PC-3 (cell line): ENCODE measurements at regions not wholly inside any gene's neighbourhood (a gene's known extent, or its start where the extent isn't known, plus 50 kb on each side); places are given as distances from the start of the nearest gene placed in this dataset.

Experiments used
- ATAC-seq: fragments of 200-7000 bp; cut with Tn5 transposase; 2 replicates; pipeline ENCODE4 v1.9.1; 2020; ENCODE audit warnings: mild to moderate bottlenecking, moderate library complexity
- BruUV-seq: library from RNA; stranded (reverse); fragments of 400-500 nt; replicated peaks from 2 replicates; lab custom pipeline; 2021; lab: Mats Ljungman, UMichigan
- CTCF ChIA-PET: fragments of 300-600 bp; sonication (Branson Sonifier 250); formaldehyde crosslinking; loops from one replicate; lab custom pipeline; 2022; ENCODE audit warnings: antibody characterized with exemption; lab: Charles Lee
- POLR2A ChIA-PET: fragments of 300-600 bp; sonication (Branson Sonifier 250); formaldehyde crosslinking; loops from one replicate; lab custom pipeline; 2022; ENCODE audit warnings: antibody characterized with exemption; ENCODE audit not compliant: unreplicated experiment; lab: Charles Lee
- DNase-seq: peaks from one replicate; pipeline ENCODE4 v3.0.0-alpha.2; 2015
- H2AFZ ChIP-seq: fragments of 300-600 bp; sonication (generic); 2 replicates; pipeline ENCODE4 v1.6.0; 2016; ENCODE audit warnings: antibody characterized with exemption, low read length
- H3F3A ChIP-seq: fragments of 300-600 bp; sonication (generic); one replicate; pipeline ENCODE4 v1.6.0; 2017; ENCODE audit warnings: antibody characterized with exemption, low read length, control low read depth, mild to moderate bottlenecking; ENCODE audit not compliant: unreplicated experiment
- H3K27ac ChIP-seq: fragments of 300-600 bp; sonication (generic); 2 replicates; pipeline ENCODE4 v1.5.1; 2016; ENCODE audit warnings: mild to moderate bottlenecking, low read length
- H3K27me3 ChIP-seq: fragments of 300-600 bp; sonication (generic); 2 replicates; pipeline ENCODE4 v1.6.1; 2016; ENCODE audit warnings: low read length, mixed read lengths
- H3K36me3 ChIP-seq: fragments of 300-600 bp; sonication (generic); 2 replicates; pipeline ENCODE4 v1.6.1; 2016; ENCODE audit warnings: low read depth, mixed run types, low read length, mixed read lengths
- H3K4me1 ChIP-seq: fragments of 300-600 bp; sonication (generic); 2 replicates; pipeline ENCODE4 v1.5.1; 2016; ENCODE audit warnings: low read length; ENCODE audit not compliant: insufficient read depth
- H3K4me2 ChIP-seq: fragments of 300-600 bp; sonication (generic); 2 replicates; pipeline ENCODE4 v1.6.0; 2016; ENCODE audit warnings: low read length
- H3K4me3 ChIP-seq: fragments of 300-600 bp; sonication (generic); 2 replicates; pipeline ENCODE4 v1.5.1; 2016; ENCODE audit warnings: mild to moderate bottlenecking, low read length, mixed read lengths
- H3K79me2 ChIP-seq: fragments of 300-600 bp; sonication (generic); 2 replicates; pipeline ENCODE4 v1.6.1; 2017; ENCODE audit warnings: low read length, mixed read lengths
- H3K9ac ChIP-seq: fragments of 300-600 bp; sonication (generic); 2 replicates; pipeline ENCODE4 v1.6.0; 2016; ENCODE audit warnings: mild to moderate bottlenecking, low read length
- H3K9me2 ChIP-seq: fragments of 300-600 bp; sonication (generic); replicated peaks from 2 replicates; pipeline ENCODE4 v1.6.1; 2016; ENCODE audit warnings: mixed run types, low read length, mixed read lengths
- H3K9me3 ChIP-seq: fragments of 300-600 bp; sonication (generic); 2 replicates; pipeline ENCODE4 v1.6.1; 2016; ENCODE audit warnings: low read length, mixed read lengths
- H4K20me1 ChIP-seq: fragments of 300-600 bp; sonication (generic); 2 replicates; pipeline ENCODE4 v1.6.1; 2016; ENCODE audit warnings: low read length, mixed read lengths
- EZH2 ChIP-seq: fragments of 300-600 bp; sonication (generic); IDR thresholded peaks from one replicate; pipeline ENCODE4 v1.6.1; 2017; ENCODE audit warnings: antibody characterized with exemption, mild to moderate bottlenecking, low read length; ENCODE audit not compliant: unreplicated experiment
- EZH2phosphoT487 ChIP-seq: fragments of 300-600 bp; sonication (generic); IDR thresholded peaks from 2 replicates; pipeline ENCODE4 v1.6.1; 2018; ENCODE audit warnings: mild to moderate bottlenecking, antibody characterized with exemption, low read length, borderline replicate concordance
- intact Hi-C: fragments of 100-400 bp; cut with micrococcal nuclease; formaldehyde crosslinking; loops from 2 replicates; pipeline ENCODE4 v1.9.0; 2023
- TF ChIP-seq, protein P1 (sequence below): fragments of 300-600 bp; sonication (generic); conservative IDR thresholded peaks from 2 replicates; pipeline ENCODE4 v1.5.1; 2017; ENCODE audit warnings: antibody characterized with exemption, low read depth, mild to moderate bottlenecking, low read length

DNA sequence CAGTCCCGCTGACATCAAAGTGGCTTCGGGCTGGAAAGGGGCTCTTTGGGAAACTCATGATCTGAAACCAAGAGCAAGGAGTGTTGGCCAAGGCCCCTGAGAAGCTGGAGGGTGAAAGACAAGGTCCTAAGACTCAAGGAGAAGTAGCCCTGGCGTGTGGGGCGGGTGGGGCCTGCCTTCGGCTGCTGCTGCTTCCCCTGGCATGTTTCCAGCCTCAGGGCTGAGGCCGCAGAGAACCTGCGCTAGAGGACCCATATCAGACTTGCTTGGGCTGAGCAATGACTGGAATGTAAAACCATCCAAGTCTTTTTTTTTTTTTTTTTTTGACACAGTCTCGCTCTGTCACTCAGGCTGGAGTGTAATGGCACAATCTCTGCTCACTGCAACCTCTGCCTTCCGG, 67.5 kb upstream of the GCSH start:
- no TSS peak for BruUV-seq
- CTCF ChIA-PET: no interaction called here

DNA sequence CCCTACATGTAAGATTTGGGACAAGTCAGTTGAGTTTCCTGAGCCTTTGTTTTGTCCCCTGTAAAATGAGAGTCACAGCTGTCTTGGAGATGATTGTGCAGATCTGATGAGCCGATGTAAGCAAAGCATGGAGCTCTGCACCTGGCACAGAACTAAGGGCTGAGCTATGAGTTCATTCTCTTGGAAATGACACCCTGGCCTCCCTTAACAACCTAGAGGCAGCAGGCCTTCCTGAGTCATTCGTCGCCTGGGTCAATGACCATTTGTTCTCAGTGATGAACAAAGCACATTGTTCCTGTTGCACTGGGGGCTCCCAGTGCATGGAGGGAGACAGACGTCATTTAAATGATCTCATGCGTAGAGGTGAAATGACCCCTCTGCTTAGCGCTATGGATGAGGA, 62.8 kb upstream of the GCSH start:
- H2AFZ ChIP-seq: no peak overlapping the region
- CTCF ChIA-PET: interaction anchor here (0.5 kb wide), 1 partner anchor 17 kb away, joined by 4 read pairs; no protein-coding TSS in a partner anchor
- H3F3A ChIP-seq: no peaks in the 10 kb centered on the region
- no peak overlapping the region for H3K4me3 ChIP-seq
- no peaks in the 10 kb centered on the region for H3K36me3 ChIP-seq
- TF ChIP-seq EZH2phosphoT487 (no peak), EZH2 (no peak)
- TF ChIP-seq, protein P1, sequence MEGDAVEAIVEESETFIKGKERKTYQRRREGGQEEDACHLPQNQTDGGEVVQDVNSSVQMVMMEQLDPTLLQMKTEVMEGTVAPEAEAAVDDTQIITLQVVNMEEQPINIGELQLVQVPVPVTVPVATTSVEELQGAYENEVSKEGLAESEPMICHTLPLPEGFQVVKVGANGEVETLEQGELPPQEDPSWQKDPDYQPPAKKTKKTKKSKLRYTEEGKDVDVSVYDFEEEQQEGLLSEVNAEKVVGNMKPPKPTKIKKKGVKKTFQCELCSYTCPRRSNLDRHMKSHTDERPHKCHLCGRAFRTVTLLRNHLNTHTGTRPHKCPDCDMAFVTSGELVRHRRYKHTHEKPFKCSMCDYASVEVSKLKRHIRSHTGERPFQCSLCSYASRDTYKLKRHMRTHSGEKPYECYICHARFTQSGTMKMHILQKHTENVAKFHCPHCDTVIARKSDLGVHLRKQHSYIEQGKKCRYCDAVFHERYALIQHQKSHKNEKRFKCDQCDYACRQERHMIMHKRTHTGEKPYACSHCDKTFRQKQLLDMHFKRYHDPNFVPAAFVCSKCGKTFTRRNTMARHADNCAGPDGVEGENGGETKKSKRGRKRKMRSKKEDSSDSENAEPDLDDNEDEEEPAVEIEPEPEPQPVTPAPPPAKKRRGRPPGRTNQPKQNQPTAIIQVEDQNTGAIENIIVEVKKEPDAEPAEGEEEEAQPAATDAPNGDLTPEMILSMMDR: no peak
- H3K9me3 ChIP-seq: no peaks in the 10 kb centered on the region
- H3K9ac ChIP-seq: no peak overlapping the region
- POLR2A ChIA-PET: no interaction called here
- BruUV-seq: no TSS peak
- H3K79me2 ChIP-seq: no peaks in the 10 kb centered on the region
- H3K9me2 ChIP-seq: no peaks in the 10 kb centered on the region
- no peaks in the 10 kb centered on the region for H3K27me3 ChIP-seq
- H3K4me1 ChIP-seq: no peaks in the 10 kb centered on the region
- intact Hi-C loops: no loop called here
- H4K20me1 ChIP-seq: no peaks in the 10 kb centered on the region
- DNase-seq (no peak), ATAC-seq (no peak)
- no peak overlapping the region for H3K27ac ChIP-seq
- H3K4me2 ChIP-seq: no peak overlapping the region

More for the DNA sequence above, 67.5 kb upstream of the GCSH start:
- H3K9me3 ChIP-seq: no peaks in the 10 kb centered on the region
- TF ChIP-seq EZH2phosphoT487: no peak
- no peak for TF ChIP-seq EZH2
- TF ChIP-seq, protein P1: no peak
- POLR2A ChIA-PET: no interaction called here
- H3K4me1 ChIP-seq: no peaks in the 10 kb centered on the region
- H3K27ac ChIP-seq: no peak overlapping the region
- no peak for ATAC-seq
- no peak overlapping the region for H3K9ac ChIP-seq
- H2AFZ ChIP-seq: no peak overlapping the region
- H3K4me2 ChIP-seq: no peak overlapping the region
- H3K36me3 ChIP-seq: no peaks in the 10 kb centered on the region
- no peak for DNase-seq
- no peaks in the 10 kb centered on the region for H3K27me3 ChIP-seq
- H3K79me2 ChIP-seq: no peaks in the 10 kb centered on the region
- H3K4me3 ChIP-seq: no peak overlapping the region
- no peaks in the 10 kb centered on the region for H3K9me2 ChIP-seq
- H4K20me1 ChIP-seq: no peaks in the 10 kb centered on the region
- intact Hi-C loops: no loop called here
- no peaks in the 10 kb centered on the region for H3F3A ChIP-seq

DNA sequence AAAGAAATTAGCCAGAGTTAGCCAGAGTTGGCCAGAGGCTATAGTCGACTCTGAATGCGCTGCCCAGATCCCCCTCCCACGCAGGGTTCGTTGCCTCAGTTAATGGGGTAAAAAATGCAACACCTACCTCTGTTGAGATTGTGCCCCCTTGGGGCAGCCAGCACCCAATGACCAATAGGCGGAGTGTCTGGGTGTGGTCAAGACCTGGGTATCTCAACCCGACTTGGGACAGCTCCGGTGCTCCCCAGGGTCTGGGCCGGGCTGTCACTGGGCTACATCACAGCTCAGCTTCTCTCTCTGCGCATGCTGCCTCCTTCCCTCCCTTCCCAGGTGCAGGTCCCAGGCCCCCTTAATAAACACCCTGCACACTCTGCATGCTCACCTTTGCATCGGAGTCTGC, 59.6 kb upstream of the GCSH start:
- no peak for ATAC-seq
- no TSS peak for BruUV-seq

More for the DNA sequence above, 59.6 kb upstream of the GCSH start:
- TF ChIP-seq EZH2 (no peak), EZH2phosphoT487 (no peak)
- TF ChIP-seq, protein P1: no peak
- Histone ChIP-seq H2AFZ (no peak overlapping the region), H3K27me3 (no peaks in the 10 kb centered on the region), H3K9me2 (no peaks in the 10 kb centered on the region), H3F3A (no peaks in the 10 kb centered on the region), H3K27ac (no peak overlapping the region), H4K20me1 (no peaks in the 10 kb centered on the region), H3K4me3 (no peak overlapping the region), H3K4me1 (no peaks in the 10 kb centered on the region), H3K79me2 (no peaks in the 10 kb centered on the region), H3K9ac (no peak overlapping the region), H3K36me3 (no peaks in the 10 kb centered on the region), H3K4me2 (no peak overlapping the region), H3K9me3 (no peaks in the 10 kb centered on the region)
- POLR2A ChIA-PET: no interaction called here
- CTCF ChIA-PET: no interaction called here
- intact Hi-C loops: no loop called here
- no peak for DNase-seq
